ENCODE measurements at regions not wholly inside any gene's neighbourhood (a gene's known extent, or its start where the extent isn't known, plus 50 kb on each side); places are given as distances from the start of the nearest gene placed in this dataset.

GRCh38 chr2:64342195-64343099 is 111.5 kb upstream of the LGALSL start:
- TF ChIP-seq CTCF (IDR thresholded peaks at IDR 0.05): no peak
- TF ChIP-seq POLR2AphosphoS5 (IDR thresholded peaks at IDR 0.05): no peak
- no peak for TF ChIP-seq POLR2A (IDR thresholded peaks at IDR 0.05)
- TF ChIP-seq EP300 (IDR thresholded peaks at IDR 0.05): no peak

Measured in gastroesophageal sphincter (tissue), 3 donors.